Fibroblast of the aortic adventitia (primary cell): ENCODE measurements at regions not wholly inside any gene's neighbourhood (a gene's known extent, or its start where the extent isn't known, plus 50 kb on each side); places are given as distances from the start of the nearest gene placed in this dataset.

Experiments used
- DNase-seq: peaks from one replicate; pipeline ENCODE4 v3.0.0-alpha.2; 2010; ENCODE audit warnings: low read depth
- H3K4me3 ChIP-seq: 2 replicates; pipeline ENCODE4 v1.5.1; 2011; ENCODE audit warnings: low read depth, mild to moderate bottlenecking, control low read depth, low read length, moderate library complexity
- CTCF ChIP-seq: IDR thresholded peaks from 2 replicates; pipeline ENCODE4 v1.5.1; 2011; ENCODE audit warnings: mild to moderate bottlenecking, low read length, control low read depth, inconsistent platforms; ENCODE audit not compliant: insufficient read depth

GRCh38 chr7:101688183-101688831 lies 59.2 kb upstream of the MYL10 start:
- peak overlapping the region; percentile 40 for H3K4me3 ChIP-seq
- peak; percentile 88 for TF ChIP-seq CTCF
- DNase-seq = peak; percentile 59

- DNase-seq = no peak
- TF ChIP-seq CTCF = no peak
Observed at GRCh38 chr7:101688995-101689907, 60.2 kb upstream of the MYL10 start.

GRCh38 chr7:101690061-101690460 lies 61.0 kb upstream of the MYL10 start:
- no peak overlapping the region for H3K4me3 ChIP-seq
- DNase-seq = no peak
- TF ChIP-seq CTCF = no peak

More at GRCh38 chr7:101688995-101689907, 60.2 kb upstream of the MYL10 start:
- no peak overlapping the region for H3K4me3 ChIP-seq

- TF ChIP-seq CTCF = no peak
- no peak overlapping the region for H3K4me3 ChIP-seq
- no peak for DNase-seq
Observed at GRCh38 chr7:101691822-101692384, 62.8 kb upstream of the MYL10 start.

GRCh38 chr7:101693498-101694091 lies 64.5 kb upstream of the MYL10 start:
- no peak for DNase-seq
- no peak overlapping the region for H3K4me3 ChIP-seq
- TF ChIP-seq CTCF = no peak

GRCh38 chr7:101698964-101699363 lies 69.9 kb upstream of the MYL10 start:
- no peak for DNase-seq
- TF ChIP-seq CTCF = no peak
- H3K4me3 ChIP-seq = no peak overlapping the region
